ENCODE measurements at regions not wholly inside any gene's neighbourhood (a gene's known extent, or its start where the extent isn't known, plus 50 kb on each side); places are given as distances from the start of the nearest gene placed in this dataset.

- no CpG with 5 or more reads among the region's 8 CpGs for WGBS (ENCODE audit: extremely low coverage, insufficient read length, low lambda C conversion rate)
- Histone ChIP-seq H3K23ac (ENCODE audit: insufficient read length, low read depth, low read length) (no peak overlapping the region), H4K8ac (replicated peaks; ENCODE audit: insufficient read length, low read depth, low read length) (no peak overlapping the region), H3K14ac (ENCODE audit: insufficient read depth, low read length) (no peak overlapping the region), H4K5ac (ENCODE audit: insufficient read length, low read depth, low read length) (no peak overlapping the region), H3K79me2 (ENCODE audit: insufficient read depth, low read length) (no peaks in the 10 kb centered on the region), H2BK20ac (ENCODE audit: low read depth, low read length, poor library complexity, severe bottlenecking) (no peak overlapping the region), H3K4me2 (ENCODE audit: insufficient read depth, insufficient read length, low read length) (no peak overlapping the region), H3T11ph (ENCODE audit: low read length) (no peak overlapping the region), H3K4ac (ENCODE audit: low read depth, low read length) (no peak overlapping the region), H4K91ac (ENCODE audit: insufficient read length, low read depth, low read length) (no peak overlapping the region), H2AK5ac (ENCODE audit: insufficient read length, low read length) (no peak overlapping the region), H3K18ac (ENCODE audit: insufficient read length, low read depth, low read length) (no peak overlapping the region), H3K27ac (ENCODE audit: insufficient read length, low read depth, low read length) (no peak overlapping the region), H2BK120ac (ENCODE audit: low read depth, low read length, poor library complexity, severe bottlenecking) (no peak overlapping the region), H3K23me2 (ENCODE audit: insufficient read length, low read depth, low read length, poor library complexity, severe bottlenecking) (no peaks in the 10 kb centered on the region), H3K9me3 (ENCODE audit: control insufficient read depth, low read depth, low read length) (no peaks in the 10 kb centered on the region), H2AFZ (ENCODE audit: low read length) (no peak overlapping the region), H2BK5ac (ENCODE audit: insufficient read length, low read length) (no peak overlapping the region), H3K79me1 (ENCODE audit: insufficient read depth, low read depth, low read length, poor library complexity, severe bottlenecking) (no peaks in the 10 kb centered on the region), H4K20me1 (ENCODE audit: control insufficient read depth, insufficient read depth, insufficient read length) (no peaks in the 10 kb centered on the region), H2BK12ac (ENCODE audit: insufficient read length, low read depth, low read length) (no peak overlapping the region), H3K56ac (ENCODE audit: insufficient read length, low read depth, low read length) (no peak overlapping the region), H3K9ac (ENCODE audit: extremely low read depth, insufficient read length, low read length) (no peak overlapping the region), H3K27me3 (ENCODE audit: insufficient read depth, low read length) (no peaks in the 10 kb centered on the region), H3K4me1 (ENCODE audit: insufficient read depth, low read length) (peaks cover 7% of the 10 kb centered on the region; the same call in 1 of the 2 replicates), H2BK15ac (ENCODE audit: low read depth, low read length) (no peak overlapping the region)
- DNase-seq = no peak
- TF ChIP-seq, protein P1, sequence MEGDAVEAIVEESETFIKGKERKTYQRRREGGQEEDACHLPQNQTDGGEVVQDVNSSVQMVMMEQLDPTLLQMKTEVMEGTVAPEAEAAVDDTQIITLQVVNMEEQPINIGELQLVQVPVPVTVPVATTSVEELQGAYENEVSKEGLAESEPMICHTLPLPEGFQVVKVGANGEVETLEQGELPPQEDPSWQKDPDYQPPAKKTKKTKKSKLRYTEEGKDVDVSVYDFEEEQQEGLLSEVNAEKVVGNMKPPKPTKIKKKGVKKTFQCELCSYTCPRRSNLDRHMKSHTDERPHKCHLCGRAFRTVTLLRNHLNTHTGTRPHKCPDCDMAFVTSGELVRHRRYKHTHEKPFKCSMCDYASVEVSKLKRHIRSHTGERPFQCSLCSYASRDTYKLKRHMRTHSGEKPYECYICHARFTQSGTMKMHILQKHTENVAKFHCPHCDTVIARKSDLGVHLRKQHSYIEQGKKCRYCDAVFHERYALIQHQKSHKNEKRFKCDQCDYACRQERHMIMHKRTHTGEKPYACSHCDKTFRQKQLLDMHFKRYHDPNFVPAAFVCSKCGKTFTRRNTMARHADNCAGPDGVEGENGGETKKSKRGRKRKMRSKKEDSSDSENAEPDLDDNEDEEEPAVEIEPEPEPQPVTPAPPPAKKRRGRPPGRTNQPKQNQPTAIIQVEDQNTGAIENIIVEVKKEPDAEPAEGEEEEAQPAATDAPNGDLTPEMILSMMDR (conservative IDR thresholded peaks at IDR 0.05) = no peak
- Mint-ChIP-seq H3K4me1 (peaks cover 38 to 47% of the 10 kb centered on the region in 2 experiments), H3K4me3 (no peak overlapping the region), H3K27ac (0 out of 7 replicates have a peak overlapping the region, but pooled peaks of 1 of the 3 experiments have one; percentile 20), H3K36me3 (ENCODE audit: insufficient read depth in 1 of 3, low read depth in 3 of 3) (peaks cover 0 to 5% (median 3%) of the 10 kb centered on the region in 3 experiments; a peak in 4 of 7 replicates), H3K27me3 (ENCODE audit: low read depth) (no peaks in the 10 kb centered on the region; the same call in 1 of the 2 replicates), H3K9me3 (peaks cover 0 to 1% of the 10 kb centered on the region in 2 experiments; a peak in 1 of 5 replicates)
These were observed 151.4 kb downstream of the KATNIP start for GRCh38 chr16:27701381-27701780.
